HG03354 (cell line): ENCODE measurements at regions not wholly inside any gene's neighbourhood (a gene's known extent, or its start where the extent isn't known, plus 50 kb on each side); places are given as distances from the start of the nearest gene placed in this dataset.

Source experiments
- ATAC-seq: cut with Tn5 transposase; IDR thresholded peaks from one replicate; pipeline ENCODE4 v1.9.1; 2021; ENCODE audit warnings: mild to moderate bottlenecking; ENCODE audit not compliant: unreplicated experiment, poor library complexity, severe bottlenecking

- ATAC-seq = no peak
These were observed 414.2 kb upstream of the WWC1 start for GRCh38 chr5:167877114-167877722.

- ATAC-seq = no peak
These were observed 413.5 kb upstream of the WWC1 start for GRCh38 chr5:167877924-167878323.

- no peak for ATAC-seq
These were observed 411.0 kb upstream of the WWC1 start for GRCh38 chr5:167880420-167880819.

- no peak for ATAC-seq
These were observed 410.4 kb upstream of the WWC1 start for GRCh38 chr5:167881041-167881440.

- no peak for ATAC-seq
These were observed 405.2 kb upstream of the WWC1 start for GRCh38 chr5:167886196-167886595.

- no peak for ATAC-seq
These were observed 403.1 kb upstream of the WWC1 start for GRCh38 chr5:167888393-167888792.

GRCh38 chr5:167889276-167889675, 402.2 kb upstream of the WWC1 start:
- ATAC-seq = no peak

- no peak for ATAC-seq
These were observed 398.9 kb upstream of the WWC1 start for GRCh38 chr5:167892352-167893115.

- no peak for ATAC-seq
These were observed 398.2 kb upstream of the WWC1 start for GRCh38 chr5:167893271-167893670.

- no peak for ATAC-seq
These were observed 396.6 kb upstream of the WWC1 start for GRCh38 chr5:167894631-167895472.

GRCh38 chr5:167895899-167896659, 395.4 kb upstream of the WWC1 start:
- ATAC-seq = no peak

GRCh38 chr5:167896814-167897213, 394.6 kb upstream of the WWC1 start:
- ATAC-seq = no peak

GRCh38 chr5:167897371-167897770, 394.1 kb upstream of the WWC1 start:
- no peak for ATAC-seq

- no peak for ATAC-seq
These were observed 392.9 kb upstream of the WWC1 start for GRCh38 chr5:167898361-167899042.

- ATAC-seq = no peak
These were observed 391.9 kb upstream of the WWC1 start for GRCh38 chr5:167899490-167900070.

- ATAC-seq = no peak
These were observed 391.0 kb upstream of the WWC1 start for GRCh38 chr5:167900340-167900935.

GRCh38 chr5:167902298-167902697, 389.1 kb upstream of the WWC1 start:
- ATAC-seq = no peak

- no peak for ATAC-seq
These were observed 388.2 kb upstream of the WWC1 start for GRCh38 chr5:167903243-167903642.

- no peak for ATAC-seq
These were observed 387.8 kb upstream of the WWC1 start for GRCh38 chr5:167903659-167904058.
